ENCODE measurements at regions not wholly inside any gene's neighbourhood (a gene's known extent, or its start where the extent isn't known, plus 50 kb on each side); places are given as distances from the start of the nearest gene placed in this dataset.

GRCh38 chr5:102701748-102702147 is 53.4 kb upstream of the PAM start:
- TF ChIP-seq POLR2A (IDR thresholded peaks at IDR 0.05), result no peak
- H3K27ac ChIP-seq, result no peak overlapping the region
- no peak for DNase-seq
- H3K27me3 ChIP-seq (replicated peaks in 1 of 7), result no peaks in the 10 kb centered on the region
- no peaks in the 10 kb centered on the region for H3K9me3 ChIP-seq
- intact Hi-C loops (cut with DNase I; ENCODE audit: low total_unique reads), result no loop called here
- no peaks in the 10 kb centered on the region for H3K4me1 ChIP-seq
- no peaks in the 10 kb centered on the region for H3K36me3 ChIP-seq
- H3K4me3 ChIP-seq, result no peak overlapping the region
